ENCODE measurements at regions not wholly inside any gene's neighbourhood (a gene's known extent, or its start where the extent isn't known, plus 50 kb on each side); places are given as distances from the start of the nearest gene placed in this dataset.

- TF ChIP-seq EZH2 (IDR thresholded peaks at IDR 0.05; ENCODE audit: low read depth): no peak
- no peak for TF ChIP-seq CTCF (conservative IDR thresholded peaks at IDR 0.05)
Measured at GRCh38 chr21:38917043-38917774, 111.5 kb downstream of the ETS2 start.

Data from PC-9 (cell line).